T-helper 2 cell treated with Interferon-gamma antibody and Interleukin-4, amounts not matched to agents 5 μg/mL and 100 μg/mL, for 36 hours (primary cell): ENCODE measurements at regions not wholly inside any gene's neighbourhood (a gene's known extent, or its start where the extent isn't known, plus 50 kb on each side); places are given as distances from the start of the nearest gene placed in this dataset.
"Not testable (repeated sequence)": the region's sequence is repeated elsewhere in the genome, so short reads cannot be mapped to it uniquely, and the experiment has no call there.

Experiments
- DNase-seq: peaks from one replicate; pipeline ENCODE4 v3.0.0; 2021; ENCODE audit warnings: low spot score
- H3K27ac Mint-ChIP-seq: one replicate; pipeline ENCODE4 v1.8.0; 2021; ENCODE audit warnings: mild to moderate bottlenecking, mixed read lengths
- H3K27me3 Mint-ChIP-seq: one replicate; pipeline ENCODE4 v1.8.0; 2021; ENCODE audit warnings: low read depth, mixed read lengths
- H3K36me3 Mint-ChIP-seq: one replicate; pipeline ENCODE4 v1.8.0; 2021; ENCODE audit warnings: low read depth, mixed read lengths
- H3K4me1 Mint-ChIP-seq: one replicate; pipeline ENCODE4 v1.8.0; 2021; ENCODE audit warnings: low read depth, mixed read lengths
- H3K4me3 Mint-ChIP-seq: one replicate; pipeline ENCODE4 v1.8.0; 2022; ENCODE audit warnings: mild to moderate bottlenecking, moderate library complexity, mixed read lengths
- H3K9me3 Mint-ChIP-seq: one replicate; pipeline ENCODE4 v1.8.0; 2021; ENCODE audit warnings: mixed read lengths

- H3K4me1 Mint-ChIP-seq: no peaks in the 10 kb centered on the region
- no peaks in the 10 kb centered on the region for H3K36me3 Mint-ChIP-seq
- H3K27ac Mint-ChIP-seq: no peak overlapping the region
- no peaks in the 10 kb centered on the region for H3K27me3 Mint-ChIP-seq
- peaks cover 8% of the 10 kb centered on the region for H3K9me3 Mint-ChIP-seq
- no peak overlapping the region for H3K4me3 Mint-ChIP-seq
- no peak for DNase-seq
Measured at GRCh38 chr13:81153478-81153877, 812.6 kb upstream of the SPRY2 start.

- no peak for DNase-seq
- no peak overlapping the region for H3K27ac Mint-ChIP-seq
- H3K4me3 Mint-ChIP-seq: no peak overlapping the region
- H3K9me3 Mint-ChIP-seq: peaks cover 19% of the 10 kb centered on the region
- H3K36me3 Mint-ChIP-seq: no peaks in the 10 kb centered on the region
- H3K27me3 Mint-ChIP-seq: no peaks in the 10 kb centered on the region
- H3K4me1 Mint-ChIP-seq: no peaks in the 10 kb centered on the region
Measured at GRCh38 chr13:81148822-81149221, 807.9 kb upstream of the SPRY2 start.

- not testable (repeated sequence) for H3K27ac Mint-ChIP-seq, H3K27me3 Mint-ChIP-seq, H3K4me1 Mint-ChIP-seq, H3K4me3 Mint-ChIP-seq, H3K36me3 Mint-ChIP-seq, DNase-seq
- H3K9me3 Mint-ChIP-seq: peaks cover 23% of the 10 kb centered on the region
Measured at GRCh38 chr13:81146576-81146975, 805.6 kb upstream of the SPRY2 start.

GRCh38 chr13:81142306-81142999, 801.5 kb upstream of the SPRY2 start:
- peaks cover 10% of the 10 kb centered on the region for H3K9me3 Mint-ChIP-seq
- no peaks in the 10 kb centered on the region for H3K4me1 Mint-ChIP-seq
- no peak overlapping the region for H3K4me3 Mint-ChIP-seq
- no peaks in the 10 kb centered on the region for H3K36me3 Mint-ChIP-seq
- no peak overlapping the region for H3K27ac Mint-ChIP-seq
- no peaks in the 10 kb centered on the region for H3K27me3 Mint-ChIP-seq
- no peak for DNase-seq

- Mint-ChIP-seq H3K4me3 (no peak overlapping the region), H3K4me1 (no peaks in the 10 kb centered on the region), H3K36me3 (no peaks in the 10 kb centered on the region), H3K9me3 (peaks cover 6% of the 10 kb centered on the region), H3K27ac (no peak overlapping the region), H3K27me3 (no peaks in the 10 kb centered on the region)
- no peak for DNase-seq
Measured at GRCh38 chr13:81140675-81141074, 799.7 kb upstream of the SPRY2 start.

GRCh38 chr13:81139987-81140386, 799.1 kb upstream of the SPRY2 start:
- Mint-ChIP-seq H3K36me3 (no peaks in the 10 kb centered on the region), H3K27me3 (no peaks in the 10 kb centered on the region), H3K9me3 (peaks cover 7% of the 10 kb centered on the region), H3K27ac (no peak overlapping the region), H3K4me1 (no peaks in the 10 kb centered on the region), H3K4me3 (no peak overlapping the region)
- no peak for DNase-seq

GRCh38 chr13:81138353-81138980, 797.5 kb upstream of the SPRY2 start:
- Mint-ChIP-seq H3K36me3 (no peaks in the 10 kb centered on the region), H3K27ac (no peak overlapping the region), H3K9me3 (peaks cover 7% of the 10 kb centered on the region), H3K27me3 (no peaks in the 10 kb centered on the region), H3K4me3 (no peak overlapping the region), H3K4me1 (no peaks in the 10 kb centered on the region)
- no peak for DNase-seq

GRCh38 chr13:81133066-81133465, 792.1 kb upstream of the SPRY2 start:
- no peak overlapping the region for H3K27ac Mint-ChIP-seq
- H3K9me3 Mint-ChIP-seq: peaks cover 23% of the 10 kb centered on the region
- no peak for DNase-seq
- H3K27me3 Mint-ChIP-seq: no peaks in the 10 kb centered on the region
- no peak overlapping the region for H3K4me3 Mint-ChIP-seq
- H3K4me1 Mint-ChIP-seq: no peaks in the 10 kb centered on the region
- H3K36me3 Mint-ChIP-seq: no peaks in the 10 kb centered on the region

GRCh38 chr13:81117416-81117815, 776.5 kb upstream of the SPRY2 start:
- Mint-ChIP-seq H3K4me1 (no peaks in the 10 kb centered on the region), H3K9me3 (peaks cover 2% of the 10 kb centered on the region), H3K36me3 (no peaks in the 10 kb centered on the region), H3K4me3 (no peak overlapping the region), H3K27ac (no peak overlapping the region), H3K27me3 (no peaks in the 10 kb centered on the region)
- no peak for DNase-seq

- Mint-ChIP-seq H3K4me1 (no peaks in the 10 kb centered on the region), H3K36me3 (no peaks in the 10 kb centered on the region), H3K27ac (no peak overlapping the region), H3K27me3 (no peaks in the 10 kb centered on the region), H3K4me3 (no peak overlapping the region), H3K9me3 (peaks cover 7% of the 10 kb centered on the region)
- no peak for DNase-seq
Measured at GRCh38 chr13:81116461-81117282, 775.7 kb upstream of the SPRY2 start.

GRCh38 chr13:81109026-81109425, 768.1 kb upstream of the SPRY2 start:
- peaks cover 16% of the 10 kb centered on the region for H3K9me3 Mint-ChIP-seq
- no peaks in the 10 kb centered on the region for H3K36me3 Mint-ChIP-seq
- no peak for DNase-seq
- no peaks in the 10 kb centered on the region for H3K4me1 Mint-ChIP-seq
- no peaks in the 10 kb centered on the region for H3K27me3 Mint-ChIP-seq
- no peak overlapping the region for H3K27ac Mint-ChIP-seq
- H3K4me3 Mint-ChIP-seq: no peak overlapping the region

GRCh38 chr13:81106348-81106747, 765.4 kb upstream of the SPRY2 start:
- no peaks in the 10 kb centered on the region for H3K36me3 Mint-ChIP-seq
- no peaks in the 10 kb centered on the region for H3K27me3 Mint-ChIP-seq
- no peaks in the 10 kb centered on the region for H3K4me1 Mint-ChIP-seq
- no peak overlapping the region for H3K27ac Mint-ChIP-seq
- peaks cover 10% of the 10 kb centered on the region for H3K9me3 Mint-ChIP-seq
- no peak for DNase-seq
- H3K4me3 Mint-ChIP-seq: no peak overlapping the region

GRCh38 chr13:81104035-81104715, 763.2 kb upstream of the SPRY2 start:
- Mint-ChIP-seq H3K36me3 (no peaks in the 10 kb centered on the region), H3K27ac (no peak overlapping the region), H3K4me1 (no peaks in the 10 kb centered on the region), H3K9me3 (peaks cover 13% of the 10 kb centered on the region), H3K4me3 (no peak overlapping the region), H3K27me3 (no peaks in the 10 kb centered on the region)
- no peak for DNase-seq

GRCh38 chr13:81102066-81102465, 761.1 kb upstream of the SPRY2 start:
- H3K27me3 Mint-ChIP-seq, H3K36me3 Mint-ChIP-seq: not testable (repeated sequence)

More at GRCh38 chr13:81102066-81102465, 761.1 kb upstream of the SPRY2 start:
- H3K4me1 Mint-ChIP-seq, H3K4me3 Mint-ChIP-seq, DNase-seq, H3K27ac Mint-ChIP-seq: not testable (repeated sequence)
- peaks cover 12% of the 10 kb centered on the region for H3K9me3 Mint-ChIP-seq
